Hepatic stellate cell (primary cell): ENCODE measurements at regions not wholly inside any gene's neighbourhood (a gene's known extent, or its start where the extent isn't known, plus 50 kb on each side); places are given as distances from the start of the nearest gene placed in this dataset.

Experiments used
- DNase-seq: peaks from one replicate; pipeline ENCODE4 v3.0.0; 2011; ENCODE audit warnings: low spot score

- DNase-seq, result no peak
These were observed 486.5 kb upstream of the EEF2KMT start for GRCh38 chr16:5584109-5584508.

DNA sequence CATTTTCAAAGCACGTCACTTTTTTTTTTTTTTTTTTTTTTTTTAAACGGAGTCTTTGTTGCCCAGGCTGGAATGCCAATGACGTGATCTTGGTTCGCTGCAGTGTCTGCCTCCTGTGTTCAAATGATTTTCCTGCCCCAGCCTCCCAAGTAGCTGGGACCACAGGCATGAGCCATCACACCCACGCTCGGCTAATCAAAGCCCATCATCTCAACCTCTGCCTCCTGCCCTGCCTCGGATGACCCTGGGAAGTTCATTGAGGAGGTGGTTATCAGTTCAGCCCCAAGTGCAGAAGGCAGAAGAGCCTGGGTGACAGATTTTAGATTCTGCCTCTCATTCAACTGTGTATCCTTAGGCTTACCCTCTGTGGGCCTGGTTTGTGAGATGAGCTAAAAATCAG lies 484.9 kb upstream of the EEF2KMT start:
- DNase-seq, result no peak

GRCh38 chr16:5581908-5582307 lies 484.3 kb upstream of the EEF2KMT start:
- DNase-seq, result no peak

- no peak for DNase-seq
These were observed 483.8 kb upstream of the EEF2KMT start for GRCh38 chr16:5581428-5581827.

DNA sequence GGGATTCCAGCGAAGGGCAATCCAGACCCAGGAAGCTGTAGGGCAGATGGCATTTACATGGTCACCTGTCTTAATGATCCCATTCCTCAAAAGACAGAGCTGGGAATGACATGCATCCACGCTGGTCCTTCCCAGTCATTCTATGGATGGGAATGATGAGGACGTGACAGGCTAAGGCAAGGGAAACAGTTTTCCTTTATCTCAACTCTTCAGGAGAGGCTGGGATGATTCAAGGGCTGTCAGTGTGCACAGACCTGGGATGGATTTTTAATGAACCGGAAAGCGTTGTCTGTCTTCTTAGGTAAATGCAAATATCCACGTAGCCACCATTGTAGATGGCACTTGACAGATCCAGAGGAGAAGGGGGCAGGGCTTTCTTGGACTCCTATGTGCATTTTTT lies 483.2 kb upstream of the EEF2KMT start:
- DNase-seq, result no peak

- DNase-seq, result no peak
These were observed 482.7 kb upstream of the EEF2KMT start for GRCh38 chr16:5580296-5580695.

GRCh38 chr16:5578980-5579379 lies 481.4 kb upstream of the EEF2KMT start:
- DNase-seq, result no peak

DNA sequence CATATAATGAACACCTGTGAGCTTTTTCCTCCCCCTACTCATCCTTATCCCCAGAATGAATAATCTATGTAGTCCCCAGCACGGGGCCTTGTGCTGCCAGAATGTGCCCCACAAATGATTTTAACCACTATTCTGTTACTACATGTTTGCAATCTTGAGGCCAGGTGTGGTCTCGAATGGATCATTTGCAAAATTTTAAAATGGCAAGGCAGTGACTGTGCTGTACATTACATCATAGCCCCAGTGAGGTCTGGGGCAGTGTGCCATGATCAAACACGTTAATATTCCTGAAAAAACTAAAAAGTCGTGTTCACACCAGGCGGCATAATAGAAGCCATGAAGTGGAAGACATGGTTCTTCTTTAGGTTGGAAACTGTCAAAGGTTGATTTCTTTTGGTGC lies 479.9 kb upstream of the EEF2KMT start:
- no peak for DNase-seq

DNA sequence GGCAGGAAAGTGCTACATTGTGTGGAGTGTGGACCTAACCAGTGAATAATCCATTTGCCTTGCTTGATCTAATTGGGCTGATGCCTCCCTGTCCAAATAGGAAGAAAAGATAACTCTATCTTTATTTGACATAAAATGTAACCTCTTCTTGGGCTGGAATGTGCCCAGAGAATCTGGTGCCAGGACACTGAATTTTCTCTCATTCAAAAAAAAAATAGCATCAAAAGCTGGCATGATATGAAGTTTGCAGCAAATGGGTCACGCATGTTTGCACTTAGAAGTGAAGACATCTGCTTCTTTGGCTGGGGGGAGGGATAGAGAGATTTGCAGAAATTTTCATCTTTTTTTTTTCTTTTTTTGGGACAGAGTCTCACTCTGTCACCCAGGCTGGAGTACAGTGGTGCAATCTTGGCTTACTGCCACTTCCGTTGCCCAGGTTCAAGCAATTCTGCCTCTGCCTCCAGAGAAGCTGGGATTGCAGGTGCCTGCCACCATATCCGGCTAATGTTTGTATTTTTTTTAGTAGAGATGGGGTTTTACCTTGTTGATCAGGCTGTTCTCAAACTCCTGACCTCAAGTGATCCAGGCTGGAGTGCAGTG lies 478.2 kb upstream of the EEF2KMT start:
- no peak for DNase-seq

GRCh38 chr16:5575121-5575520 lies 477.5 kb upstream of the EEF2KMT start:
- no peak for DNase-seq

GRCh38 chr16:5572056-5572455 lies 474.5 kb upstream of the EEF2KMT start:
- DNase-seq, result no peak

GRCh38 chr16:5571446-5571845 lies 473.9 kb upstream of the EEF2KMT start:
- no peak for DNase-seq

DNA sequence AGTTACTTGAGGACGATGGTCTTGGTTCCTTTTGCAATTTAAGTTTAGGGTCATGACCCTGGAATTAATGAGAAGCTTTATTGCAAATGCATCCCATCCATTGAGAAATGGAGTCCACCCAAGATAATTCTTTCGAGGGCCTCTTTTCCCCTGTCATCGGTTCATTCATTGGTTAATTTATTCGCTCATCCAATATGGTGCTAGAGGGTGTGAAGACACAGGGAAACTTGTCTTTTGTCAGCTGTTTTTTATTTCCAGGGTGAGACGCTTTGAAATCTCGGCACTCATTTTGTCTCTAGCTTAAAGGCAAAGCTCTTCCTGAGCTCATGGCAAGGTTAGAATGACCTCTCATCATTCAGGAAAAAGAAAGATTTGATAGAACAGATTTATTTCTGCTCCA lies 464.2 kb upstream of the EEF2KMT start:
- no peak for DNase-seq

DNA sequence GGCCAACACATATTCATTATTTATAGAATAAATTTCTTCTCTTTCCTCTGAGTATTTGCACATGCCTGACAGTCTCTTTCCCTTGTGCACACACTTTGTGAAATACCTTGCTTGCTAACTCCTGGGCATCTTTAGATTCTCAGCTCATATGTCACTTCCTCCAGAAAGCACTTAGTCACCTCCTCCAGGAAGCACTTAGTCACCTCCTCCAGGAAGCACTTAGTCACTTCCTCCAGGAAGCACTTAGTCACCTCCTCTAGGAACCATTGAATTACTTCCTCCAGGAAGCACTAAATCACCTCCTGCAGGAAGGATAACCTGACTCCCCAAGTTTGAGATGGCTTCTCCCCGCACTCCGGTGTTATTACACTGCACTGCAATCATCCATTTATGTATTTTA lies 462.5 kb upstream of the EEF2KMT start:
- no peak for DNase-seq

DNA sequence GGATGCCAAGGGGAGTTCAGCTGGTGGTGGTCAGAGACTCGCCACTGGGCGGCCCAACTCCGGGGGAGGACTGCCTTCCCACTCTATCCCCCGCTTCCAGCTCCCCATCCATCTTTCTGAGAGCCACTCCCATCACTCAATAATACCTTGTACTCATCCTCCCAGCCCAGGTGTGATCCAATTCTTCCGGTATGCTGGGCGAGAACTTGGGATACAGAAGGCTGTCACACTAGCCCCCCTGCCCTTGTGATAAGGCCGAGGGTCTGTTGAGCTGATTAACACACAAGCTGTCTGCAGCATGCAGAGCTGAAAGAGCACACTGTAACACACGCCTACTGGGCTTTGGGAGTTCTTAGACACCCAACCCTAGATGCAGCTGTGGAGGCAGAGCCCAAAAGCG lies 460.4 kb upstream of the EEF2KMT start:
- DNase-seq, result no peak

GRCh38 chr16:5557448-5557847 lies 459.9 kb upstream of the EEF2KMT start:
- DNase-seq, result no peak

GRCh38 chr16:5556158-5556810 lies 458.7 kb upstream of the EEF2KMT start:
- no peak for DNase-seq

DNA sequence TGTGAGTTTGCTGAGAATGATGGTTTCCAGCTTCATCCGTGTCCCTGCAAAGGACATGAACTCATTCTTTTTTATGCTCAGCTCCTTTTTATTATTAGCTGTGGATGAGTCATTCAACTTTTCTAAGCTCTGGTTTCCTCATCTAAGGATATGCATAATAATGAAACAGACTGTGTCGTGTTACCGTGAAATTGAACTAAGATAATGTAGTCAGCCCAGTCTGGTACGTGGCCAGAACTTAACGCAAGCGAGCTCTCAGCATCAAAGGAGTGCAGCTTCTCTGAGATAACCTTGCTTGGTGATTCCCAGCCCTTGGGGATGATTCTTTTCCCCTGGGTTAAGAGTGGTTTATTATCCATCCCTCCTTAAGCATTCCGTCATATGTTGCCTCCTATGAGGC lies 454.3 kb upstream of the EEF2KMT start:
- DNase-seq, result no peak

GRCh38 chr16:5549802-5550201 lies 452.2 kb upstream of the EEF2KMT start:
- no peak for DNase-seq

DNA sequence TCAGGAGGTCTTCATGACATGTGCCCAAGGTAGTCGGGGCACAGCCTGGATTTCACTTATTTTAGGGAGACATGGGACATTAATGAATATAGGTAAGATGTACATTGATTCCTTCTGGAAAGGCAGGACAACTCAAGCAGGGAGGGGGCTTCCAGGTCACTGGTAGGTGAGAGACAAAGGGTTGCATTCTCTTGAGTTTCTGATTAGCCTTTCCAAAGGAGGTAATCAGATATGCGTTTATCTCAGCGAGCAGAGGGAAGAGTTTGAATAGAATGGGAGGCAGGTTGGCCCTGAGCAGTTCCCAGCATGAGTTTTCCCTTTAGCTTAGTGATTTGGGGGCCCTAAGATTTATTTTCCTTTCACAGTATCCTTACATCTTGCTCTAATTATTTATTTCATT lies 443.8 kb upstream of the EEF2KMT start:
- no peak for DNase-seq

DNA sequence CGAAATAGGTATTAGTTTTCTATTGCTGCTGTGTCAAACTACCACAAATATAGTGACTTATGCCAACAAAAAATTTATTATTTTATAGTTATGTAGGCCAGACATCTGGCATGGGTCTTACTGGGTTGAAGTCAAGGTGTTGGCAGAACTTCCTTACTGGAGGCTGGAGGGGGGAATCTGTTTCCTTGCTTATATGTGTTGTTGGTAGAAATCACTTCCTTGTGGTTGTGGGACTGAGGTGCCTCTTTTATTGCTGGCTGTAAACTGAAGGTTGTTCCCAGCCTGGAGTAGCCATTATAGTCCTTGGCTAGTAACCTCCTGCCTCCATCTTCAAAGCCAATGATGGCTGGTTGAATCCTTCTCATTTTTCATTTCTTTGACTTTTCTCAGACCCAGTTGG lies 439.8 kb upstream of the EEF2KMT start:
- no peak for DNase-seq

DNA sequence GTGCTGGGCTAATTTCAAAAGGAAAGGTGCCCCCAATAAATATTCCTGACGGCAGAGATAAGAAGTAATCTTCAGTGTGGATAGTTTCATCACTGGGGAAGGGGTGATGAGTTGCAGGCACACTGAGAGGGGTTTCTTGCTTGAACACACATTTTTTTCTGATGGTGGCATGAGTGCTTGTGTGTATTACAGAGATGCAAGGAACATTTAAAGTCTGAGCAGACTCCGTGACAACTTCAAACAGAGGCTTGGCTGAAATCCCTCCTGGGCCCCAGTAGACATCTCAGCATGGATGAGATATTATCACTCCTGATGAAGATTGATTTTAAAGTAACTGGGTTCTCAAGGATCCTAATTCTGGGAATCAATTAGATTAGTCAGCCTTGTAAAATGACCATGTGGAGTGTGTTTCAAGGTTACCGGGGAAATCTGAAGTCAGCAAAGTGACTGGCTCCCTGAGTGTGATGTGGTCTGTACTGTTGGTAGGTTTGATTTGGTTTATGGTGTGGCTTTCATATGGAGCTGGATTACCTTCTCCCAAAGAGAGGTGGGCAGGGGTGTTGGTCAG lies 435.8 kb upstream of the EEF2KMT start:
- DNase-seq, result no peak

DNA sequence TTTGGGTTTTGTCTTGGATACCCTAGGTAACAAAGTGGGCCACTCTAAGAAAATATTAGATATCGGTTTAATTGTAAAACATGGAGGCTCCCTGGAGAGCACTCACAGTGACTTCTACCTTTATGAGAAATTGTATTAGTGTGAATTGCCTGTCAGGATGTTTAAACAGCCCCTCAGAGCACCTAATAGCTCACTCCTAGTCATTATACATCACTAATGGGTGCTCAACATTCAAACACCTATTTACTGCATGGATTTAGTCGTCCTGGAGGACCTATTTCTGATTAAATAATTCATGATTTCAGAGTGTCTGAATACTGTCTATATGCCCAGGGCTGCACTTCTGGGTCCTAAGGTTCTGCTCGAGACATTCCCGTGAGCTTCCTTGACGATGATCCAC lies 430.2 kb upstream of the EEF2KMT start:
- no peak for DNase-seq

GRCh38 chr16:5526826-5527225 lies 429.2 kb upstream of the EEF2KMT start:
- DNase-seq, result no peak
